ENCODE measurements at regions not wholly inside any gene's neighbourhood (a gene's known extent, or its start where the extent isn't known, plus 50 kb on each side); places are given as distances from the start of the nearest gene placed in this dataset.

- DNase-seq = no peak
- no peaks in the 10 kb centered on the region for H3K79me2 ChIP-seq (ENCODE audit: insufficient read depth, low read length)
- WGBS (ENCODE audit: insufficient coverage) = 20% methylated on average over 5 of the region's 9 CpGs
- Mint-ChIP-seq H3K27me3 (ENCODE audit: low read depth in 3 of 3) (no peaks in the 10 kb centered on the region), H3K4me3 (peak overlapping the region; percentile 10 to 18), H3K27ac (peak overlapping the region in 4 of 7 donors; percentile 9 to 46 (median 32)), H3K9me3 (no peaks in the 10 kb centered on the region), H3K4me1 (peaks cover 40% of the 10 kb centered on the region), H3K36me3 (no peaks in the 10 kb centered on the region)
- H3K27me3 ChIP-seq (ENCODE audit: control insufficient read depth in 2 of 2, insufficient read depth in 2 of 2, low read length in 2 of 2) = no peaks in the 10 kb centered on the region
- H3K9ac ChIP-seq (ENCODE audit: insufficient read depth, low read length, poor library complexity, severe bottlenecking) = no peak overlapping the region
- no peak overlapping the region for H3K4me2 ChIP-seq (replicated peaks; ENCODE audit: extremely low read depth, low read length, poor library complexity, severe bottlenecking)
- H3K36me3 ChIP-seq (replicated peaks in 1 of 2; ENCODE audit: control insufficient read depth in 1 of 2, insufficient read depth in 2 of 2, low read length in 2 of 2) = no peaks in the 10 kb centered on the region
- peak overlapping the region; percentile 64 for H2AFZ ChIP-seq (ENCODE audit: insufficient read depth, low read depth, low read length, poor library complexity, severe bottlenecking)
- H4K20me1 ChIP-seq (ENCODE audit: insufficient read depth, low read length) = no peaks in the 10 kb centered on the region
- TF ChIP-seq CTCF (IDR thresholded peaks at IDR 0.05) = no peak
- H3K4me1 ChIP-seq (ENCODE audit: control insufficient read depth in 1 of 2, insufficient read depth in 2 of 2, low read length in 2 of 2) = peaks cover 27 to 31% of the 10 kb centered on the region in 2 donors
- intact Hi-C loops (cut with micrococcal nuclease) = no loop called here
- H3K4me3 ChIP-seq (replicated peaks in 1 of 3; ENCODE audit: low read depth in 2 of 3, low read length in 3 of 3) = no peak overlapping the region
- H3K27ac ChIP-seq (ENCODE audit: low read depth in 1 of 2, low read length in 2 of 2) = peak overlapping the region in 1 of 2 donors; percentile 16
- no peaks in the 10 kb centered on the region for H3K9me3 ChIP-seq (replicated peaks in 1 of 2; ENCODE audit: control insufficient read depth in 1 of 2, insufficient read depth in 1 of 2, low read length in 2 of 2)
These were observed 278.2 kb downstream of the CLIC5 start for GRCh38 chr6:45737331-45738056.

GRCh38 chr6:45736134-45736533, 279.5 kb downstream of the CLIC5 start:
- Histone ChIP-seq H3K27me3 (ENCODE audit: control insufficient read depth in 2 of 2, insufficient read depth in 2 of 2, low read length in 2 of 2) (no peaks in the 10 kb centered on the region), H3K4me2 (replicated peaks; ENCODE audit: extremely low read depth, low read length, poor library complexity, severe bottlenecking) (no peak overlapping the region), H3K9ac (ENCODE audit: insufficient read depth, low read length, poor library complexity, severe bottlenecking) (no peak overlapping the region), H3K27ac (ENCODE audit: low read depth in 1 of 2, low read length in 2 of 2) (no peak overlapping the region), H3K36me3 (replicated peaks in 1 of 2; ENCODE audit: control insufficient read depth in 1 of 2, insufficient read depth in 2 of 2, low read length in 2 of 2) (no peaks in the 10 kb centered on the region), H4K20me1 (ENCODE audit: insufficient read depth, low read length) (no peaks in the 10 kb centered on the region), H3K4me3 (replicated peaks in 1 of 3; ENCODE audit: low read depth in 2 of 3, low read length in 3 of 3) (no peak overlapping the region), H3K9me3 (replicated peaks in 1 of 2; ENCODE audit: control insufficient read depth in 1 of 2, insufficient read depth in 1 of 2, low read length in 2 of 2) (no peaks in the 10 kb centered on the region), H2AFZ (ENCODE audit: insufficient read depth, low read depth, low read length, poor library complexity, severe bottlenecking) (no peak overlapping the region), H3K79me2 (ENCODE audit: insufficient read depth, low read length) (no peaks in the 10 kb centered on the region), H3K4me1 (ENCODE audit: control insufficient read depth in 1 of 2, insufficient read depth in 2 of 2, low read length in 2 of 2) (peaks cover 13 to 18% of the 10 kb centered on the region in 2 donors)
- Mint-ChIP-seq H3K27ac (no peak overlapping the region), H3K36me3 (no peaks in the 10 kb centered on the region), H3K27me3 (ENCODE audit: low read depth in 3 of 3) (no peaks in the 10 kb centered on the region), H3K9me3 (no peaks in the 10 kb centered on the region), H3K4me3 (no peak overlapping the region), H3K4me1 (peaks cover 26% of the 10 kb centered on the region)
- DNase-seq = no peak
- no peak for TF ChIP-seq CTCF (IDR thresholded peaks at IDR 0.05)
- intact Hi-C loops (cut with micrococcal nuclease) = no loop called here
- WGBS (ENCODE audit: insufficient coverage) = 50% methylated on average over 1 of the region's 5 CpGs
